NCI-H748 (cell line): ENCODE measurements at regions not wholly inside any gene's neighbourhood (a gene's known extent, or its start where the extent isn't known, plus 50 kb on each side); places are given as distances from the start of the nearest gene placed in this dataset.
"Not testable (repeated sequence)": the region's sequence is repeated elsewhere in the genome, so short reads cannot be mapped to it uniquely, and the experiment has no call there.

ENCODE experiments used
- DNase-seq: peaks from one replicate; lab custom pipeline; 2025; ENCODE audit not compliant: unreplicated experiment; lab: John Stamatoyannopoulos, UW

- DNase-seq: peak; percentile 18
Observed at GRCh38 chr10:61612450-61612849, 50.3 kb upstream of the CABCOCO1 start.

DNA sequence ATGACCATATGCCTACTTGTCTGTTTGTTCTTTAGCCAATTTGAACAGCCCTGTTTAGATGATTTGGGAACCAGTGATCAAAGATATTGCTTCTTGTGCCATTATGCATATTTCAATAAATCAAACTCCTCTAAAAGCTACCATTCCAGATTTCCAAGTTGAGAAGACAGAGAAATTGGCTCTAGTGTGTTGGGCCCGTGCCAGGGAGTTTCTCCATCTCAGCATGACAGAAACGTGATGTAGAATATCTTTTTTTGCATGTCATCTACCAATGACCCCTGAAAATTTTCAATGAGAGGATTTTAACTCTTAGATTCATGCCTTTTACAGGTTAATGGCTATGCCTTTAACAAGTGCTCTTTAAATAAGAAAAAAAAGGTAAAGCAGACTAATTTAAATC lies 50.7 kb upstream of the CABCOCO1 start:
- DNase-seq: peak; percentile 18

DNA sequence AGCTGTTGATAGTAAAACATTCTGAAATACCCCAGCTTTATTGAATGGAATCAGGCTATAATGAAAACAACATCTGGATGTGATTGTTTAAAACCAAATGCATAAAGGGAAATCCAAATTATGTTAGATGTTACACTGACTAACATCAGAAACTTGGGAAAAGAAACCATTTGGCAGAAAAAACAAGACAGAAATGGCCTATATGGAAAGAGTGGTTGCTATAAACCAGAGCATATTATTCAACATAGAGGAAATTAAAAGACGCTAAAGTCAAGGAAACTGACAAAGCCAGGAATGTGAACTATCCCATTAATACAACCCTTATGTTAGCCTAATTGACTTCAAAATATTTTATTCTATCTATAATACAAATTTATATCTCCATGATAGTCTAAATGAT lies 53.0 kb upstream of the CABCOCO1 start:
- DNase-seq: no peak

GRCh38 chr10:61608255-61609033 lies 54.3 kb upstream of the CABCOCO1 start:
- DNase-seq: no peak

DNA sequence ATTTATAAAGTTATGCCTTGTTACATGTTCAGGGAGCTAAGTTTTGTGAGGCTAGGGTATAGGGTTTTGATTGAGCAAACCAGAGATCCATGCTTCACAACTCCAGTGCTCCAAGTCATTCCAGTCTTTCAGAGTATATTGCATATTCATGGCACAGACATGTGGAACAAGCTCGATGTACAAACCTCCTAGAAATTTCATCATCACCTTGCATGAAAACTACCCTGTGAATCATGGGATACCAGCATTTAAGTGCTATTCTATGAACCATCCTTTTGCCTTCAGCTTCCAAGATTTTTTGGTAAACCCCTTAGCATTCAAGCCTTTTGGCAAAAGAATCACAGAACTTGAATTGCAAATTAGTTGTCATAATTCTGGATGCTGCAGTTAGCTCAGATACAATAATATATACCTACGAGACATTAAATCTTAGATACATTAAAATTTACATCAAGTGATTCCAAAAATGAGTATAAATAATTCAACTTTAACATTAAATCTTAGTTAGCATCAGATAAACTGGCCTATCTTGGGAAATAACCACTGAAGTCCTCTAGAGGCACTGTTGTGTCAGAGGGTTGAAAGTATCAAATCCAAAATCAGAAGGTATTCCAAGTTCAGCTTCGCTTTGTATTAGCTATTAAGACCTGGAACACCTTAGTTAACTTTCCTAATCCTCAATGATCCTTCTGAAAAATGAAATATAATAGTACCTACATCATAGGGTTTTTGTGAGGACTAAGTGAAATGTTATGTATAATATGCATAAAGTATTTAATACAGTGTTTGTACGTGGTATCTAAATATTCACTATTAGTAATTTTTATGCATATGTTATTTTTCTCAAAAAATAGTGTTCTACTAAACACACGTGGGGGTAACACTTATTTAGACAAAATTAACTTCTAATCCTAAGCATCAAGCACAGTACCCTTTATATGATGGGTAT lies 55.5 kb upstream of the CABCOCO1 start:
- DNase-seq: peak; percentile 8

- DNase-seq: no peak
Observed at GRCh38 chr10:61605221-61605620, 57.5 kb upstream of the CABCOCO1 start.

DNA sequence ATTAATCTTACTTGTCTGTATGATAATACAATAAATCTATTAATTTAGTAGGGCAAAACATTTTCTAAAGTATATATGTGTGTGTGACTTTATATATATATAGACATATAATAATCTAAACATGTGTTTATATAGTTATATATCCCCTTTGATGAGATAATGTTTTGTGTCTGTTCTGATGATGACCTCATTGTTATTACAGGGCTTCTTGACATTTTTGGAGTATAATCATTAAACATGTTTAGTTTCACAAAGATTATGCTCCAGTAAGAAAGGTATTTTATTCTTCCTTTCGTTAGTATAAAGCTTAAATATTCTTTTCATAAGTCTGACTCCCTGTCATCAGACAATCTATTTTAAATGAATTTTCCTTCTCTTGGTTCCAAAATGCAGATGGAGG lies 62.3 kb upstream of the CABCOCO1 start:
- no peak for DNase-seq

- DNase-seq: no peak
Observed at GRCh38 chr10:61594430-61594829, 68.3 kb upstream of the CABCOCO1 start.

GRCh38 chr10:61592581-61592980 lies 70.1 kb upstream of the CABCOCO1 start:
- peak; percentile 31 for DNase-seq

DNA sequence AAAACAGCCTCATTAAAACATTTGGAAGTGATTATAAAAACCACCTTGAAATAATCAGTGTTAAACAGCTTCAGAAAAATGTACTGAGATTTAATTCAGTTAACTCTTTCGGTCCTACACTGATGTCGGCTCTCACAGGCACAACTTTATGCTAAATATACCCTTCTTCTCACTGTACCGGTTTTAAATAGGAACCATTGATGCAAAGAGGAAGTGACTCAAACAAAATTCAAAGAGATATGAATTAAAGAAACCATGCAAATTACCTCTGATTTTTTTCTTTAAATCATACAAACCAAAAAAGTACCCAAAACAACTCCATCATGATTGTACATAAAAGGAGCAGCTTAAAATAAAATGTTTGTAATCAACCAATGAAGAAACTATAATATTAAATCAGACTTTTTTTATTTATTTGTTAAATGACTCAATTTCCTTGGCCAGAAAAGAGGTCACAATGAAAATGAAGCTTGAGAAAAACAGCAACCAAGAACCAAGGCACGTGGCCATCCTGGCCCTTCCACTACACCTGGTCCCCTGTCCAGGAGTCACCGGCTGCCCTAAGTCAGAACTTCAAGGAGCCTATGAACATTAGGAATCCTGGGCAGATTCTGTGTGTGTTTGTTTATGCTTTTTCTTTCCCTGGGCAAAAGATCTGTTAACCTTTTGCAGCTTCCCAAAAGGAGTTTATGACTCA lies 73.0 kb upstream of the CABCOCO1 start:
- no peak for DNase-seq

DNA sequence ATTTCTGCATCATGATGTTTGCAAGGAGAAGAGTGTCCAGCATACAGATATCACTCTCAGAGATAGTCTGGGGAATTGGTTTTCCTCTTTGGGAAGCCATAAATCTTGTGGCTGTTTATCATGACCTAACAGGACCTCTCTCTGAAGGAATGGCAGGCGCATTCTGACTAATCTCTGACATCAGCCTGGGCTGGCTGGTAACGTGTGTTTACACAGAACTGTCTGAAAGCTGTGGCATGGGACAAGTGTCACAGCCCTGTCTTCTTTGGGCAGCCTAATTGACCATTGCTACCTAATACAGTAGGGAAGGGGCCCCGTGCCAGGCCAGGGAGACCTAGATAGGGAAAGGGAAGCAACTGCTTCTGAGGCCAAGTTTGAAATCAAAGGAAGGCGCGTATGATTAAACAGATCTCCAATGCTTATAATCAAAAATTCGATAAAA lies 73.9 kb upstream of the CABCOCO1 start:
- DNase-seq: no peak

DNA sequence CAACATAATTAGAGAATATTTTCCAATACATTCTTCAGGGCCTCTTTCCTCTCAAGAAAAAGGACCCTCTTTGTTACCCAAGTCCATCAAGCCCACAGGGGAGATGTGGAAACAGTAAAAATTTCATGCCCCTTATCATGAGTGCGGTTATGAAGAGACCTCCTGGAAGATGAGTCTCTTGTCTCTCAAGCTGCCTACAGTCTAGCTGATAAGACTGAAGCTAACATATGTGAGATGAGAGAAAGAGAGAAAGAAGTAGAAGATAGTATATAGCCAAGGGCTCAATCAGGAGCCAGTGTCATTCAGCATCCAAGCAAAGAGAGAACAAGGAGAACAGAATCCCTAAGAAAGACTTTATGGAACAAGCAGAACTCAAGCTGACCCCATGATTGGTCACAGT lies 75.9 kb upstream of the CABCOCO1 start:
- no peak for DNase-seq

DNA sequence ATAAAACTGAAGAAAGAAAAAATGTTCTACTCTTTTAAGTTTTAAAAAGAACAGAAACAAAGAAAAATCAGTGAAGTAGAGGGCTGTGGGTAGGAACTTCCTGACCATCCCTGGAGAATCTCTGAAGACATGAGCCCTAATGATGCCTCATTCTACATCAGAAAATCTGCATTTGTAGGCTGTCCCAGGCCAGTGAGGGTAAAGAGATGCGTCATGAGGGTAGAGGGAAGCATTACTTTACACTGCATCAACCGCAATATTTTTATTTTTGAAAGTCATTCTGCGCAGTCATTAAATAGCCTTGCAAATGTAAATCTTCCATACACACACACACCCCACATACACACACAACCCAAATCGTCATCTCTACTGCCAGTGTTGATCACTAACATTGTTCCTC lies 82.1 kb upstream of the CABCOCO1 start:
- DNase-seq: no peak

DNA sequence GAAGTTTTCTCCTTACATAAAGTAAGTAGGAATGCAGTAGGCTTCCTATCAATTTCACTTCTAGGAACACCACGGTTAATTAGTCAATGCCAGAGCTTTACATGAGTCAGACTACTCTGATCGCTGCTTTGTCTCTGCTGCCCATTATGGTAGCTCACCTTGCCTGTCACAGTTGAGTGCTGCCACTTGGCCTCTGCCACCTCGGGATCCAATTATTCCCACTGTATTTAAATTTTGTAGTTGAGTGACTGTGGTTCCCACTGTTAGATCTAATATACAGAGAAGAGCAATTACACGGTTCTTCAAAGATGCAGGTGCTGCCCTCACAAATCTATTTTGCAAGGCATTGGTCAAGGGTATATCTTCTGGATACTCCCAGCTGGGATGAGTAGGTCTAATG lies 92.5 kb upstream of the CABCOCO1 start:
- not testable (repeated sequence) for DNase-seq

DNA sequence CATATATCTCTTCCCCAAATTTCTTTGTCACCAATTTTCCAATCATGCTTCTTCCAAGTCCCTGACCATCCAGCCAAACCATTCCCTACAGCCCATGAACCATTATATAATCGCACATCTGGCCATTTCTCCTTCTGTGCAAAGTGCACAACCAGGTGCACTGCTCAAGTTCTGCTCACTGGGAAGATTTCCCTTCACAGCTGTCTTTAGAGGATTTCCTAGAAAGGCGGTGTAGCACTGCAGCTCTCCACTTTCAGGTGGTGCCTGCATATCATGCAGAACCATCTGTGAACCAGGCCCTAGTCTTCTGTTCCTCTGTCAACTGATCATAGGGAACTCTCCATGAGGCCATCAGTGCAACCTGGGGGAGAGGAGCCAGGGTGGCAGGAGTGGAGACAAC lies 95.0 kb upstream of the CABCOCO1 start:
- no peak for DNase-seq

DNA sequence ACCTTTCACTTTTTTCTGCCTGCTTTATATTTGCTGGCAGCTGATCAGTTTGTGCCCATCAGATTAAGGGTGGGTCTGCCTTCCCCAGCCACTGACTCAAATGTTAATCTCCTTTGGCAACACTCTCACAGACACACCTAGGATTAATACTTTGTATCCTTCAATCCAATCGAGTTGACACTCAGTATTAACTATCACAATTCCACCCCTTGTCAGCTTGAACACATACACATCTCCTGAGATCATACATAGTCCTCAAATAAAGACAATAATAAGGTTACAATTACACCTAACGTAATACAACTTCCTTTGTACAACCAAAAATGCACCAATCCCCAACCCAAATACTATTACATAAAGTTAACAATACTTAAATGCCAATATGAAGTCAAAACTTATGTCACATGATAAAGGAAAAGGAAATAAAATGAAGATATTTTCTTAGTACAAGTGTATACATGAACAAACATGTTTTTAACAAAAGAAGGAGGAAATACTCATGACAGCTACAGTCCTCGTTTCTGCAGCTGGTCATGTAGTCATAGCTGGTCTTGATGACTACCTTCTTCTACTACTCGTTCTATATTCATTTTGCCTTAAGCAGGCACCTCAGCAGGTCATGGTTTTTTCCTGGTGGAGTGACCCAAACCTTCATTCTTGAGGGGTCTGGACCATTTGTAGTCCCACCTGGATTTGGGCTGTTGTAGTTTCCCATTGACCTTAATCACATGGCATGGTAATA lies 96.7 kb upstream of the CABCOCO1 start:
- DNase-seq: no peak

DNA sequence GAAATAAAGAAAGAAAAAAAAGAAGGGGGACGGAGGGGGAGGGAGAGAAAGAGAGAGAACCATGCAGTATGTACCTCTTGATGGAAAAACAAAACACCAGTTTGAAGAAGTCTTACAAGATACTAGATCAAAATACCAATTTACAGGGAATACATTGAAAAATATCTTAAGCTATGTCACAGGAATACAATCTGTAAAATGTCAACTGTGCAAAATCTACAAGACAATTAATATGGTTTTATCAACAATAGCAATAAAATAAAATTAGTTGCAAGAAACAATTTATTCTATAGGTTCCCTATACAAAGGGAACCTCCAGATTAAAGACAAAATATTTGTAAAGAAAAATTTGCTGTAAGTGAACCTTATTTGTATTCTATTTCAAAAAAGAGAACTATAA lies 98.3 kb upstream of the CABCOCO1 start:
- no peak for DNase-seq

- DNase-seq: no peak
Observed at GRCh38 chr10:61559615-61560014, 103.1 kb upstream of the CABCOCO1 start.

DNA sequence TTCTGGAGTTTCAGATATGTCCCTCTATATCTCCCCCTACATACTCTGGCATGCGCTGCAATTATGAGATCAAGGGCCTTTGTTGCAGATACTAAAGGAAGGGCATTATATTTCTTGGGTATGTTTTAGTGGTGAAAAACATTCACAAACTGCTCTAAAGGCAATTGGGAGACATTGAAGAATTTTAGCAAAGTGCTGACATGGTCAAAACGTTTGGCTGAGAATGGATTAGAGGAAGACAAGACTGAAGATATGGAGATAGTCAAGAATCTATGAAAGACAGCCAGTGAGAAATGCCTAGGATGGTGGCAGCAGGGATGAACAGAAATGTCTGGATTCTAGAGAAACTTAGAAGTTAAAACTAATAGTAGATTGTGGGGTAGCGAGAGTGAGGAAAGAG lies 104.5 kb upstream of the CABCOCO1 start:
- DNase-seq: no peak

DNA sequence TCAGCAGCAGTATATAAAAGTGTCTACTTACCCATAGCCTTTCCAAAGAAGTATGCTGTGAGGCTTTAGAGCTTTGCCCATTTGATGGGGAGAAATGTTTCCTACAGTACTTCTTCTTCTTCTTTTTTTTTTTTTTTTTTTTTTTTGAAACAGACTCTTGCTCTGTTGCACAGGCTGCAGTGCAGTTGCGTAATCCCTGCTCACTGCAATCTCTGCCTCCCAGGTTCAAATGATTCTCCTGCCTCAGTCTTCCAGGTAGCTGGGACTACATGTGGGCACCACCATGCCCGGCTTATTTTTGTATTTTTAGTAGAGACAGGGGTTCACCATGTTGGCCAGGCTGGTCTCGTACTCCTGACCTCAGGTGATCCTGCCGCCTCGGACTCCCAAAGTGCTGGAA lies 101.7 kb upstream of the TMEM26 start:
- no peak for DNase-seq

GRCh38 chr10:61549861-61550260 lies 96.7 kb upstream of the TMEM26 start:
- no peak for DNase-seq
